Muscle layer of colon (tissue), 2 donors: ENCODE measurements at regions not wholly inside any gene's neighbourhood (a gene's known extent, or its start where the extent isn't known, plus 50 kb on each side); places are given as distances from the start of the nearest gene placed in this dataset.

Source experiments
- H3K27ac ChIP-seq: one replicate; pipeline ENCODE4 v1.7.0; 2013; ENCODE audit warnings: low read depth, mild to moderate bottlenecking, low read length, moderate library complexity
- H3K27me3 ChIP-seq, 2 donors: one replicate each; pipeline ENCODE4 v1.7.0; 2013; ENCODE audit warnings: low read length in 2 of 2, mild to moderate bottlenecking in 2 of 2; ENCODE audit not compliant: insufficient read depth in 2 of 2, control insufficient read depth in 1 of 2
- H3K36me3 ChIP-seq: one replicate; pipeline ENCODE4 v1.7.0; 2013; ENCODE audit warnings: mild to moderate bottlenecking, low read length; ENCODE audit not compliant: insufficient read depth
- H3K4me1 ChIP-seq: one replicate; pipeline ENCODE4 v1.7.0; 2013; ENCODE audit warnings: mild to moderate bottlenecking, low read length; ENCODE audit not compliant: insufficient read depth
- H3K4me3 ChIP-seq, 2 donors: one replicate each; pipeline ENCODE4 v1.7.0; 2013; ENCODE audit warnings: low read length in 2 of 2, low read depth in 1 of 2, mild to moderate bottlenecking in 1 of 2, moderate library complexity in 1 of 2
- H3K9ac ChIP-seq: one replicate; pipeline ENCODE4 v1.7.0; 2013; ENCODE audit warnings: low read length
- H3K9me3 ChIP-seq: one replicate; pipeline ENCODE4 v1.7.0; 2013; ENCODE audit warnings: mild to moderate bottlenecking, low read length
- donor health status: abdominal sarcoma.
- donor health status: Adenocarcinoma of cecum.

- Histone ChIP-seq H3K36me3 (no peaks in the 10 kb centered on the region), H3K27me3 (no peaks in the 10 kb centered on the region), H3K9me3 (no peaks in the 10 kb centered on the region), H3K9ac (no peak overlapping the region), H3K4me3 (no peak overlapping the region), H3K4me1 (peaks cover 8% of the 10 kb centered on the region), H3K27ac (no peak overlapping the region)
Observed at GRCh38 chr7:46450886-46451285, 529.8 kb upstream of the IGFBP3 start.

GRCh38 chr7:46450425-46450824, 529.4 kb upstream of the IGFBP3 start:
- no peak overlapping the region for H3K27ac ChIP-seq

GRCh38 chr7:46449743-46450142, 528.7 kb upstream of the IGFBP3 start:
- Histone ChIP-seq H3K9ac (no peak overlapping the region), H3K4me3 (no peak overlapping the region), H3K27ac (no peak overlapping the region), H3K4me1 (peaks cover under 1% of the 10 kb centered on the region), H3K36me3 (no peaks in the 10 kb centered on the region), H3K9me3 (no peaks in the 10 kb centered on the region), H3K27me3 (no peaks in the 10 kb centered on the region)

More at GRCh38 chr7:46450425-46450824, 529.4 kb upstream of the IGFBP3 start:
- H3K4me3 ChIP-seq, result no peak overlapping the region
- H3K4me1 ChIP-seq, result peaks cover 7% of the 10 kb centered on the region
- H3K9me3 ChIP-seq, result no peaks in the 10 kb centered on the region
- no peaks in the 10 kb centered on the region for H3K36me3 ChIP-seq
- no peak overlapping the region for H3K9ac ChIP-seq
- no peaks in the 10 kb centered on the region for H3K27me3 ChIP-seq

GRCh38 chr7:46448478-46448877, 527.4 kb upstream of the IGFBP3 start:
- Histone ChIP-seq H3K9me3 (no peaks in the 10 kb centered on the region), H3K4me1 (no peaks in the 10 kb centered on the region), H3K36me3 (no peaks in the 10 kb centered on the region), H3K27me3 (no peaks in the 10 kb centered on the region), H3K4me3 (no peak overlapping the region), H3K27ac (no peak overlapping the region), H3K9ac (no peak overlapping the region)

GRCh38 chr7:46446151-46446550, 525.1 kb upstream of the IGFBP3 start:
- H3K27ac ChIP-seq, result no peak overlapping the region
- H3K36me3 ChIP-seq, result no peaks in the 10 kb centered on the region
- no peak overlapping the region for H3K4me3 ChIP-seq
- no peak overlapping the region for H3K9ac ChIP-seq
- H3K27me3 ChIP-seq, result no peaks in the 10 kb centered on the region
- H3K9me3 ChIP-seq, result no peaks in the 10 kb centered on the region
- no peaks in the 10 kb centered on the region for H3K4me1 ChIP-seq

GRCh38 chr7:46444256-46444655, 523.2 kb upstream of the IGFBP3 start:
- H3K27ac ChIP-seq, result no peak overlapping the region
- H3K27me3 ChIP-seq, result no peaks in the 10 kb centered on the region
- no peaks in the 10 kb centered on the region for H3K9me3 ChIP-seq
- no peak overlapping the region for H3K9ac ChIP-seq
- no peaks in the 10 kb centered on the region for H3K36me3 ChIP-seq
- H3K4me1 ChIP-seq, result no peaks in the 10 kb centered on the region
- no peak overlapping the region for H3K4me3 ChIP-seq

GRCh38 chr7:46440186-46440585, 519.1 kb upstream of the IGFBP3 start:
- Histone ChIP-seq H3K4me3 (no peak overlapping the region), H3K27me3 (no peaks in the 10 kb centered on the region), H3K36me3 (no peaks in the 10 kb centered on the region), H3K9ac (no peak overlapping the region), H3K4me1 (no peaks in the 10 kb centered on the region), H3K27ac (no peak overlapping the region), H3K9me3 (peaks cover 3% of the 10 kb centered on the region)

- Histone ChIP-seq H3K9me3 (peaks cover 3% of the 10 kb centered on the region), H3K27ac (no peak overlapping the region), H3K36me3 (no peaks in the 10 kb centered on the region), H3K4me1 (no peaks in the 10 kb centered on the region), H3K9ac (no peak overlapping the region), H3K4me3 (no peak overlapping the region), H3K27me3 (no peaks in the 10 kb centered on the region)
Observed at GRCh38 chr7:46432708-46433107, 511.6 kb upstream of the IGFBP3 start.

- no peaks in the 10 kb centered on the region for H3K36me3 ChIP-seq
- H3K4me1 ChIP-seq, result no peaks in the 10 kb centered on the region
- no peaks in the 10 kb centered on the region for H3K27me3 ChIP-seq
- H3K9me3 ChIP-seq, result no peaks in the 10 kb centered on the region
- no peak overlapping the region for H3K27ac ChIP-seq
- H3K9ac ChIP-seq, result no peak overlapping the region
- no peak overlapping the region for H3K4me3 ChIP-seq
Observed at GRCh38 chr7:46428295-46428694, 507.2 kb upstream of the IGFBP3 start.

- H3K36me3 ChIP-seq, result no peaks in the 10 kb centered on the region
- H3K9ac ChIP-seq, result no peak overlapping the region
- no peaks in the 10 kb centered on the region for H3K27me3 ChIP-seq
- no peak overlapping the region for H3K4me3 ChIP-seq
- no peak overlapping the region for H3K27ac ChIP-seq
- no peaks in the 10 kb centered on the region for H3K9me3 ChIP-seq
- H3K4me1 ChIP-seq, result no peaks in the 10 kb centered on the region
Observed at GRCh38 chr7:46424934-46425333, 503.9 kb upstream of the IGFBP3 start.

GRCh38 chr7:46421441-46422230, 500.6 kb upstream of the IGFBP3 start:
- H3K9ac ChIP-seq, result no peak overlapping the region
- no peaks in the 10 kb centered on the region for H3K9me3 ChIP-seq
- no peak overlapping the region for H3K27ac ChIP-seq
- no peaks in the 10 kb centered on the region for H3K36me3 ChIP-seq
- no peak overlapping the region for H3K4me3 ChIP-seq
- H3K27me3 ChIP-seq, result no peaks in the 10 kb centered on the region
- H3K4me1 ChIP-seq, result no peaks in the 10 kb centered on the region

- Histone ChIP-seq H3K27me3 (no peaks in the 10 kb centered on the region), H3K36me3 (no peaks in the 10 kb centered on the region), H3K9ac (no peak overlapping the region), H3K4me3 (no peak overlapping the region), H3K4me1 (no peaks in the 10 kb centered on the region), H3K9me3 (no peaks in the 10 kb centered on the region), H3K27ac (no peak overlapping the region)
Observed at GRCh38 chr7:46414946-46415345, 493.9 kb upstream of the IGFBP3 start.
